ENCODE measurements at regions not wholly inside any gene's neighbourhood (a gene's known extent, or its start where the extent isn't known, plus 50 kb on each side); places are given as distances from the start of the nearest gene placed in this dataset.

- Histone ChIP-seq H3K27ac (ENCODE audit: low read length) (no peak overlapping the region), H3K79me2 (ENCODE audit: insufficient read depth, low read length) (no peaks in the 10 kb centered on the region), H3K9me3 (ENCODE audit: insufficient read depth, low read length, severe bottlenecking) (no peaks in the 10 kb centered on the region), H3K4me2 (ENCODE audit: insufficient read depth, low read length) (no peak overlapping the region), H3K27me3 (ENCODE audit: insufficient read depth, low read length, poor library complexity) (peaks cover 3% of the 10 kb centered on the region), H3K36me3 (ENCODE audit: insufficient read depth, low read length) (no peaks in the 10 kb centered on the region), H2AFZ (ENCODE audit: low read depth, low read length) (no peak overlapping the region), H3K4me1 (ENCODE audit: insufficient read depth, low read length) (no peaks in the 10 kb centered on the region), H3K9ac (ENCODE audit: low read depth, low read length) (no peak overlapping the region), H4K20me1 (ENCODE audit: insufficient read depth, low read length) (no peaks in the 10 kb centered on the region), H3K4me3 (ENCODE audit: low read depth in 1 of 2, low read length in 2 of 2) (no peak overlapping the region)
- TF ChIP-seq EZH2 (IDR thresholded peaks at IDR 0.05; ENCODE audit: borderline replicate concordance, low read depth, low read length, severe bottlenecking) (no peak), CTCF (IDR thresholded peaks at IDR 0.05; ENCODE audit: borderline replicate concordance, extremely low read depth, low read length, poor library complexity, severe bottlenecking) (no peak)
- ATAC-seq (ENCODE audit: insufficient read depth, low read depth) (no peak), DNase-seq (no peak)
Measured at GRCh38 chr3:43201581-43201980, 84.8 kb upstream of the SNRK start.

GRCh38 chr3:43199645-43200306 lies 86.6 kb upstream of the SNRK start:
- no peaks in the 10 kb centered on the region for H3K79me2 ChIP-seq (ENCODE audit: insufficient read depth, low read length)
- no peak for ATAC-seq (ENCODE audit: insufficient read depth, low read depth)
- TF ChIP-seq CTCF (IDR thresholded peaks at IDR 0.05; ENCODE audit: borderline replicate concordance, extremely low read depth, low read length, poor library complexity, severe bottlenecking) (no peak), EZH2 (IDR thresholded peaks at IDR 0.05; ENCODE audit: borderline replicate concordance, low read depth, low read length, severe bottlenecking) (no peak)

DNA sequence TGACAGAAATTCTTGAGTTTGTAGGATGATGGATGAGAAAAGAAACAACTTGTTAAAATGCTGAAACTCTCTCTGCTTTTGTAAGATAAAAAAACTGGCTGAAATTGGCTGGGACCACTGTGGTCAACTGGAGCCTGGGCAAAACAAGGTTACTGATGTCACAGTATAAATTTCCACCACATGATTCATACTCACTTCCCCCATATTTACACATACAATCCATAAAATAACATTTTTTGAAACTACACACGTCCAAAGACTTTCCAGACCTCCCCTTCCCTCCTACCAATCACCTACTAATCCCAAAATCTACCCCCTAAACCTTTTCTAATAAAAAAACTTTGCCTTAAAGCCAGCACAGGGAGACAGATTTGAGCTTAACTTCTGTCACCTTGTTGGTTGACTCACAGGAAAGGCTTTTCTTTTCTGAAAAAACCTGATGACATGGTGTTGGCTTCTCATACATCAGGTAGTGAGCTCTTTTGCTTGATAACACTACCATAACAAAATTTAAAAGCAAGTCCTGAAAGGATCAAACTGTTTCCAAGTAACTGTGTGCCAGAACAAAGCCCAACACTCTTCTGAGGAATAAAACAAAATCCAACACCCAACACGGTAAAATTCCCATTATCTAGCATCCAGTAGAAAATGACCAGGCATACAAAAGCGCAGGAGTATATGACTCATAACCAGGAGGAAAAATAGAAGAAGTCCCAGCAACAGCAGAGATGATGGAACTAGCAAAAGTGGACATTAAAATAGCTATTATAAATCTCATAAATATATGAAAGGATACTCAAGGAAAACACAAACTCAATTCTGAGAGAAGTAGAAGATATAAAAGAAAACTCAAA lies 87.3 kb upstream of the SNRK start:
- H3K27me3 ChIP-seq (ENCODE audit: insufficient read depth, low read length, poor library complexity): peaks cover 3% of the 10 kb centered on the region
- H3K9ac ChIP-seq (ENCODE audit: low read depth, low read length): no peak overlapping the region
- no peaks in the 10 kb centered on the region for H4K20me1 ChIP-seq (ENCODE audit: insufficient read depth, low read length)
- H3K4me3 ChIP-seq (ENCODE audit: low read depth in 1 of 2, low read length in 2 of 2): no peak overlapping the region
- no peak overlapping the region for H2AFZ ChIP-seq (ENCODE audit: low read depth, low read length)
- no peaks in the 10 kb centered on the region for H3K9me3 ChIP-seq (ENCODE audit: insufficient read depth, low read length, severe bottlenecking)
- DNase-seq: no peak
- H3K79me2 ChIP-seq (ENCODE audit: insufficient read depth, low read length): no peaks in the 10 kb centered on the region
- no peaks in the 10 kb centered on the region for H3K4me1 ChIP-seq (ENCODE audit: insufficient read depth, low read length)
- no peak overlapping the region for H3K4me2 ChIP-seq (ENCODE audit: insufficient read depth, low read length)
- H3K36me3 ChIP-seq (ENCODE audit: insufficient read depth, low read length): no peaks in the 10 kb centered on the region
- no peak for ATAC-seq (ENCODE audit: insufficient read depth, low read depth)
- H3K27ac ChIP-seq (ENCODE audit: low read length): no peak overlapping the region
- TF ChIP-seq EZH2 (IDR thresholded peaks at IDR 0.05; ENCODE audit: borderline replicate concordance, low read depth, low read length, severe bottlenecking): no peak
- TF ChIP-seq CTCF (IDR thresholded peaks at IDR 0.05; ENCODE audit: borderline replicate concordance, extremely low read depth, low read length, poor library complexity, severe bottlenecking): no peak

More at GRCh38 chr3:43199645-43200306, 86.6 kb upstream of the SNRK start:
- no peaks in the 10 kb centered on the region for H4K20me1 ChIP-seq (ENCODE audit: insufficient read depth, low read length)
- no peak overlapping the region for H2AFZ ChIP-seq (ENCODE audit: low read depth, low read length)
- H3K27me3 ChIP-seq (ENCODE audit: insufficient read depth, low read length, poor library complexity): peaks cover 3% of the 10 kb centered on the region
- H3K36me3 ChIP-seq (ENCODE audit: insufficient read depth, low read length): no peaks in the 10 kb centered on the region
- no peak overlapping the region for H3K4me2 ChIP-seq (ENCODE audit: insufficient read depth, low read length)
- no peak overlapping the region for H3K27ac ChIP-seq (ENCODE audit: low read length)
- H3K9ac ChIP-seq (ENCODE audit: low read depth, low read length): no peak overlapping the region
- no peaks in the 10 kb centered on the region for H3K9me3 ChIP-seq (ENCODE audit: insufficient read depth, low read length, severe bottlenecking)
- H3K4me1 ChIP-seq (ENCODE audit: insufficient read depth, low read length): no peaks in the 10 kb centered on the region
- H3K4me3 ChIP-seq (ENCODE audit: low read depth in 1 of 2, low read length in 2 of 2): no peak overlapping the region
- no peak for DNase-seq
